HCT116 (cell line): ENCODE measurements at regions not wholly inside any gene's neighbourhood (a gene's known extent, or its start where the extent isn't known, plus 50 kb on each side); places are given as distances from the start of the nearest gene placed in this dataset.

Source experiments
- ATAC-seq: fragments of 200-7000 bp; cut with Tn5 transposase; 2 replicates; pipeline ENCODE4 v1.9.1; 2020; ENCODE audit warnings: mild to moderate bottlenecking, moderate library complexity
- BruUV-seq: library from RNA; stranded (reverse); fragments of 400-500 nt; replicated peaks from 2 replicates; lab custom pipeline; 2021; lab: Mats Ljungman, UMichigan
- CTCF ChIA-PET: fragments of 300-600 bp; sonication (Branson Sonifier 250); formaldehyde crosslinking; loops from one replicate; lab custom pipeline; 2021; ENCODE audit warnings: antibody characterized with exemption; lab: Charles Lee
- POLR2A ChIA-PET: fragments of 300-600, 350-600 bp; sonication (Branson Sonifier 250); formaldehyde crosslinking; loops from one replicate; lab custom pipeline; 2021; ENCODE audit warnings: antibody characterized with exemption; lab: Charles Lee
- RAD21 ChIA-PET, 2 experiments: fragments of 300-600 bp; sonication (Branson Sonifier 250); formaldehyde crosslinking; loops; one replicate each; lab custom pipeline; 2023; ENCODE audit warnings: low total read pairs in 2 of 2; ENCODE audit not compliant: uncharacterized antibody in 2 of 2, unreplicated experiment in 2 of 2, low non-redundant PET in 1 of 2; lab: Charles Lee
- DNase-seq: peaks from one replicate; pipeline ENCODE4 v3.0.0-alpha.2; 2010; ENCODE audit warnings: low read depth, low spot score
- H2AFZ ChIP-seq: fragments of 200-600 bp; shearing (Covaris generic), sonication (generic); 2 replicates; pipeline ENCODE4 v1.6.1; 2017; ENCODE audit warnings: low read depth, mixed run types, mixed read lengths, antibody characterized with exemption, low read length; ENCODE audit not compliant: poor library complexity, severe bottlenecking
- H3K27ac ChIP-seq: 2 replicates; pipeline ENCODE4 v1.5.1; 2012; ENCODE audit warnings: low read depth, low read length
- H3K27me3 ChIP-seq: fragments of 200-600 bp; sonication (generic); 2 replicates; pipeline ENCODE4 v1.6.1; 2016; ENCODE audit warnings: mixed run types, low read length, mixed read lengths; ENCODE audit not compliant: insufficient read depth
- H3K36me3 ChIP-seq, 2 experiments: fragments of 200-500 bp in 1 of 2; fragments of 200-600 bp in 1 of 2; sonication (Bioruptor generic) in 1 of 2; sonication (generic) in 1 of 2; 2 replicates each; pipeline versions ENCODE4 v1.5.1 to v1.6.1; 2014 to 2016; ENCODE audit warnings: low read length in 2 of 2, inconsistent platforms in 1 of 2, mixed read lengths in 1 of 2, mixed run types in 1 of 2; ENCODE audit not compliant: insufficient read depth in 2 of 2, control insufficient read depth in 1 of 2
- H3K4me1 ChIP-seq, 2 experiments: fragments of 200-600 bp in 1 of 2; sonication (generic) in 1 of 2; 2 replicates each; pipeline versions ENCODE4 v1.5.1 to v1.6.1; 2012 to 2017; ENCODE audit warnings: low read length in 2 of 2, inconsistent platforms in 1 of 2, mild to moderate bottlenecking in 1 of 2, mixed read lengths in 1 of 2, mixed run types in 1 of 2, moderate library complexity in 1 of 2; ENCODE audit not compliant: insufficient read depth in 2 of 2, control insufficient read depth in 1 of 2
- H3K4me2 ChIP-seq: fragments of 200-600 bp; sonication (generic); 2 replicates; pipeline ENCODE4 v1.6.1; 2017; ENCODE audit warnings: mixed run types, low read length, mixed read lengths
- H3K4me3 ChIP-seq, 2 experiments: fragments of 200-600 bp in 1 of 2; sonication (generic) in 1 of 2; replicated peaks in 1 of 2; 2 replicates each; pipeline ENCODE4 v1.5.1; 2011 to 2016; ENCODE audit warnings: low read length in 2 of 2, control low read depth in 1 of 2, low read depth in 1 of 2, mild to moderate bottlenecking in 1 of 2, mixed read lengths in 1 of 2, mixed run types in 1 of 2
- H3K79me2 ChIP-seq: fragments of 200-600 bp; sonication (generic); 2 replicates; pipeline ENCODE4 v1.6.1; 2017; ENCODE audit warnings: mild to moderate bottlenecking, mixed run types, low read length, moderate library complexity, mixed read lengths; ENCODE audit not compliant: insufficient read depth
- H3K9ac ChIP-seq: fragments of 200-600 bp; sonication (generic); 2 replicates; pipeline ENCODE4 v1.6.1; 2016; ENCODE audit warnings: low read length, mixed read lengths
- H3K9me2 ChIP-seq: fragments of 200-600 bp; sonication (generic), shearing (Covaris generic); 2 replicates; pipeline ENCODE4 v1.6.1; 2017; ENCODE audit warnings: mixed run types, mild to moderate bottlenecking, moderate library complexity; ENCODE audit not compliant: insufficient read depth
- H3K9me3 ChIP-seq, 2 experiments: fragments of 200-500 bp in 1 of 2; fragments of 200-600 bp in 1 of 2; sonication (Bioruptor generic) in 1 of 2; sonication (generic) in 1 of 2; 2 replicates each; pipeline ENCODE4 v1.6.1; 2014 to 2017; ENCODE audit warnings: low read length in 2 of 2, mixed read lengths in 2 of 2, inconsistent platforms in 1 of 2, low read depth in 1 of 2, mild to moderate bottlenecking in 1 of 2, mixed run types in 1 of 2, moderate library complexity in 1 of 2; ENCODE audit not compliant: control insufficient read depth in 1 of 2, insufficient read depth in 1 of 2
- H4K20me1 ChIP-seq: fragments of 200-600 bp; sonication (generic), shearing (Covaris generic); 2 replicates; pipeline ENCODE4 v1.6.1; 2017; ENCODE audit warnings: mixed run types, mild to moderate bottlenecking, moderate library complexity; ENCODE audit not compliant: insufficient read depth
- CEBPB ChIP-seq: IDR thresholded peaks from 2 replicates; pipeline ENCODE4 v1.6.1; 2012; ENCODE audit warnings: low read depth
- EZH2phosphoT487 ChIP-seq: fragments of 200-600 bp; IDR thresholded peaks from 2 replicates; pipeline ENCODE4 v1.6.1; 2018; ENCODE audit warnings: antibody characterized with exemption, borderline replicate concordance
- FOSL1 ChIP-seq: IDR thresholded peaks from 2 replicates; pipeline ENCODE4 v1.6.1; 2012; ENCODE audit warnings: low read depth
- POLR2A ChIP-seq: IDR thresholded peaks from 2 replicates; pipeline ENCODE4 v1.7.0; 2011; ENCODE audit warnings: borderline replicate concordance; ENCODE audit not compliant: insufficient read depth, insufficient read length; ENCODE audit errors: extremely low read depth
- POLR2AphosphoS5 ChIP-seq: IDR thresholded peaks from 2 replicates; pipeline ENCODE4 v1.6.1; 2011; ENCODE audit warnings: mild to moderate bottlenecking, low read depth, low read length, moderate library complexity
- SIN3A ChIP-seq: IDR thresholded peaks from 2 replicates; pipeline ENCODE4 v1.6.1; 2012; ENCODE audit warnings: low read depth
- SP1 ChIP-seq: IDR thresholded peaks from 2 replicates; pipeline ENCODE4 v1.6.1; 2012; ENCODE audit warnings: low read depth
- ZFX ChIP-seq: fragments of 450-650 bp; IDR thresholded peaks from 2 replicates; pipeline ENCODE4 v1.6.1; 2017
- intact Hi-C: fragments of 100-400 bp; cut with micrococcal nuclease; formaldehyde crosslinking; loops from 2 replicates; pipeline ENCODE4 v1.10.0; 2022
- TF ChIP-seq, protein P1 (sequence below), 3 experiments: fragments of 200-600 bp in 1 of 3; sonication (generic) in 1 of 3; IDR thresholded peaks in 2 of 3; conservative IDR thresholded peaks in 1 of 3; 2 replicates each; pipeline ENCODE4 v1.5.1; 2012 to 2017; ENCODE audit warnings: low read depth in 2 of 3, low read length in 2 of 3, antibody characterized with exemption in 1 of 3, borderline replicate concordance in 1 of 3, control low read depth in 1 of 3, mild to moderate bottlenecking in 1 of 3, mixed read lengths in 1 of 3, mixed run types in 1 of 3, moderate library complexity in 1 of 3; ENCODE audit not compliant: insufficient read depth in 1 of 3
- TF ChIP-seq, protein P2 (sequence below): IDR thresholded peaks from 2 replicates; pipeline ENCODE4 v1.6.1; 2012; ENCODE audit warnings: low read depth

- Histone ChIP-seq H3K79me2 (no peaks in the 10 kb centered on the region), H3K9me3 (peaks cover 0 to 9% of the 10 kb centered on the region in 2 experiments; a peak in 2 of 4 replicates), H4K20me1 (no peaks in the 10 kb centered on the region), H2AFZ (no peak overlapping the region), H3K4me3 (no peak overlapping the region), H3K27me3 (no peaks in the 10 kb centered on the region), H3K9me2 (no peaks in the 10 kb centered on the region), H3K4me2 (no peak overlapping the region), H3K36me3 (no peaks in the 10 kb centered on the region), H3K4me1 (no peaks in the 10 kb centered on the region)
- intact Hi-C loops, result no loop called here
- ChIA-PET CTCF (no interaction called here), POLR2A (no interaction called here)
- ATAC-seq (no peak), DNase-seq (no peak)
- TF ChIP-seq CEBPB (no peak), FOSL1 (no peak), EZH2phosphoT487 (no peak), SIN3A (no peak), ZFX (no peak), POLR2AphosphoS5 (no peak), SP1 (no peak), POLR2A (no peak)
- TF ChIP-seq, protein P1, sequence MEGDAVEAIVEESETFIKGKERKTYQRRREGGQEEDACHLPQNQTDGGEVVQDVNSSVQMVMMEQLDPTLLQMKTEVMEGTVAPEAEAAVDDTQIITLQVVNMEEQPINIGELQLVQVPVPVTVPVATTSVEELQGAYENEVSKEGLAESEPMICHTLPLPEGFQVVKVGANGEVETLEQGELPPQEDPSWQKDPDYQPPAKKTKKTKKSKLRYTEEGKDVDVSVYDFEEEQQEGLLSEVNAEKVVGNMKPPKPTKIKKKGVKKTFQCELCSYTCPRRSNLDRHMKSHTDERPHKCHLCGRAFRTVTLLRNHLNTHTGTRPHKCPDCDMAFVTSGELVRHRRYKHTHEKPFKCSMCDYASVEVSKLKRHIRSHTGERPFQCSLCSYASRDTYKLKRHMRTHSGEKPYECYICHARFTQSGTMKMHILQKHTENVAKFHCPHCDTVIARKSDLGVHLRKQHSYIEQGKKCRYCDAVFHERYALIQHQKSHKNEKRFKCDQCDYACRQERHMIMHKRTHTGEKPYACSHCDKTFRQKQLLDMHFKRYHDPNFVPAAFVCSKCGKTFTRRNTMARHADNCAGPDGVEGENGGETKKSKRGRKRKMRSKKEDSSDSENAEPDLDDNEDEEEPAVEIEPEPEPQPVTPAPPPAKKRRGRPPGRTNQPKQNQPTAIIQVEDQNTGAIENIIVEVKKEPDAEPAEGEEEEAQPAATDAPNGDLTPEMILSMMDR (IDR thresholded peaks at IDR 0.05 in 2 of 3, conservative IDR thresholded peaks at IDR 0.05 in 1 of 3; ENCODE audit: borderline replicate concordance in 1 of 3, insufficient read depth in 1 of 3, low read depth in 2 of 3, low read length in 2 of 3), result no peak
- TF ChIP-seq, protein P2, sequence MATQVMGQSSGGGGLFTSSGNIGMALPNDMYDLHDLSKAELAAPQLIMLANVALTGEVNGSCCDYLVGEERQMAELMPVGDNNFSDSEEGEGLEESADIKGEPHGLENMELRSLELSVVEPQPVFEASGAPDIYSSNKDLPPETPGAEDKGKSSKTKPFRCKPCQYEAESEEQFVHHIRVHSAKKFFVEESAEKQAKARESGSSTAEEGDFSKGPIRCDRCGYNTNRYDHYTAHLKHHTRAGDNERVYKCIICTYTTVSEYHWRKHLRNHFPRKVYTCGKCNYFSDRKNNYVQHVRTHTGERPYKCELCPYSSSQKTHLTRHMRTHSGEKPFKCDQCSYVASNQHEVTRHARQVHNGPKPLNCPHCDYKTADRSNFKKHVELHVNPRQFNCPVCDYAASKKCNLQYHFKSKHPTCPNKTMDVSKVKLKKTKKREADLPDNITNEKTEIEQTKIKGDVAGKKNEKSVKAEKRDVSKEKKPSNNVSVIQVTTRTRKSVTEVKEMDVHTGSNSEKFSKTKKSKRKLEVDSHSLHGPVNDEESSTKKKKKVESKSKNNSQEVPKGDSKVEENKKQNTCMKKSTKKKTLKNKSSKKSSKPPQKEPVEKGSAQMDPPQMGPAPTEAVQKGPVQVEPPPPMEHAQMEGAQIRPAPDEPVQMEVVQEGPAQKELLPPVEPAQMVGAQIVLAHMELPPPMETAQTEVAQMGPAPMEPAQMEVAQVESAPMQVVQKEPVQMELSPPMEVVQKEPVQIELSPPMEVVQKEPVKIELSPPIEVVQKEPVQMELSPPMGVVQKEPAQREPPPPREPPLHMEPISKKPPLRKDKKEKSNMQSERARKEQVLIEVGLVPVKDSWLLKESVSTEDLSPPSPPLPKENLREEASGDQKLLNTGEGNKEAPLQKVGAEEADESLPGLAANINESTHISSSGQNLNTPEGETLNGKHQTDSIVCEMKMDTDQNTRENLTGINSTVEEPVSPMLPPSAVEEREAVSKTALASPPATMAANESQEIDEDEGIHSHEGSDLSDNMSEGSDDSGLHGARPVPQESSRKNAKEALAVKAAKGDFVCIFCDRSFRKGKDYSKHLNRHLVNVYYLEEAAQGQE, result no peak
- TF ChIP-seq, all 23 proteins: peak for 0
- RAD21 ChIA-PET, result no interaction called here
- no TSS peak for BruUV-seq
- Histone ChIP-seq H3K27ac (no peak overlapping the region), H3K9ac (no peak overlapping the region)
Observed at GRCh38 chr6:50966532-50966931, 147.9 kb downstream of the TFAP2B start.
